H1 (cell line): ENCODE measurements at regions not wholly inside any gene's neighbourhood (a gene's known extent, or its start where the extent isn't known, plus 50 kb on each side); places are given as distances from the start of the nearest gene placed in this dataset.
A peak's percentile ranks its signal among the peaks of the same experiment; 100 is the strongest.

ENCODE experiments used
- CTCF ChIA-PET: fragments of 300-600 bp; sonication (Branson Sonifier 250); formaldehyde crosslinking; loops from one replicate; lab custom pipeline; 2021; ENCODE audit not compliant: partially characterized antibody; lab: Charles Lee
- POLR2A ChIA-PET: fragments of 300-600 bp; sonication (Branson Sonifier 250); formaldehyde crosslinking; loops from one replicate; lab custom pipeline; 2021; ENCODE audit warnings: inconsistent platforms; ENCODE audit not compliant: partially characterized antibody; lab: Charles Lee
- DNase-seq, 2 experiments: peaks; one replicate each; pipeline versions ENCODE4 v3.0.0 to v3.0.0-alpha.2; 2010 to 2022; ENCODE audit warnings: low spot score in 2 of 2, low read depth in 1 of 2, mixed read lengths in 1 of 2
- FAIRE-seq: peaks from 2 replicates; lab custom pipeline; 2011; peaks lifted over from hg19 to GRCh38; lab: Jason Lieb, UNC
- H2AFZ ChIP-seq: 2 replicates; pipeline ENCODE4 v1.8.1; 2012; ENCODE audit warnings: low read length, inconsistent platforms
- H2AK5ac ChIP-seq: 2 replicates; pipeline ENCODE4 v1.6.1; 2013; ENCODE audit warnings: low read depth, low read length
- H2BK120ac ChIP-seq: replicated peaks from 2 replicates; pipeline ENCODE3; 2013; ENCODE audit warnings: low read depth, low read length, inconsistent platforms
- H2BK12ac ChIP-seq: 2 replicates; pipeline ENCODE4 v1.6.1; 2013; ENCODE audit warnings: low read depth, low read length
- H2BK15ac ChIP-seq: 2 replicates; pipeline ENCODE4 v1.6.1; 2013; ENCODE audit warnings: low read length
- H2BK20ac ChIP-seq: 2 replicates; pipeline ENCODE4 v1.6.1; 2013; ENCODE audit warnings: low read length
- H2BK5ac ChIP-seq: 2 replicates; pipeline ENCODE4 v1.6.1; 2013; ENCODE audit warnings: low read depth, low read length
- H3K14ac ChIP-seq: 2 replicates; pipeline ENCODE4 v1.6.1; 2013; ENCODE audit warnings: inconsistent platforms; ENCODE audit not compliant: insufficient read length
- H3K18ac ChIP-seq: 2 replicates; pipeline ENCODE4 v1.6.1; 2013; ENCODE audit warnings: low read length; ENCODE audit errors: extremely low read depth
- H3K23ac ChIP-seq: 2 replicates; pipeline ENCODE4 v1.6.1; 2013; ENCODE audit warnings: inconsistent platforms; ENCODE audit not compliant: insufficient read length
- H3K23me2 ChIP-seq: 2 replicates; pipeline ENCODE4 v1.6.1; 2013; ENCODE audit warnings: low read depth, low read length
- H3K27ac ChIP-seq: 2 replicates; pipeline ENCODE4 v1.6.1; 2011; ENCODE audit warnings: low read depth, low read length, inconsistent platforms
- H3K27me3 ChIP-seq, 4 experiments: replicated peaks in 1 of 4; 1 replicate in 1 of 4; 2 replicates in 3 of 4; pipeline versions ENCODE4 v1.6.1 to v1.8.1; 2011 to 2013; ENCODE audit warnings: low read length in 3 of 4, mild to moderate bottlenecking in 3 of 4, inconsistent platforms in 2 of 4, mixed read lengths in 2 of 4, moderate library complexity in 1 of 4; ENCODE audit not compliant: control insufficient read depth in 3 of 4, insufficient read depth in 3 of 4; ENCODE audit errors: extremely low read depth in 1 of 4
- H3K36me3 ChIP-seq, 4 experiments: 2 replicates each; pipeline versions ENCODE4 v1.6.1 to v1.8.1; 2011 to 2013; ENCODE audit warnings: mild to moderate bottlenecking in 4 of 4, low read length in 3 of 4, moderate library complexity in 2 of 4, control low read depth in 1 of 4, inconsistent platforms in 1 of 4; ENCODE audit not compliant: insufficient read depth in 4 of 4, control insufficient read depth in 2 of 4
- H3K4ac ChIP-seq: replicated peaks from 2 replicates; pipeline ENCODE3; 2013; ENCODE audit warnings: low read length, low read depth, mixed read lengths, inconsistent platforms; ENCODE audit not compliant: insufficient read length
- H3K4me1 ChIP-seq, 4 experiments: replicated peaks in 1 of 4; 1 replicate in 1 of 4; 2 replicates in 3 of 4; pipeline versions ENCODE4 v1.6.1 to v1.8.1; 2011 to 2013; ENCODE audit warnings: low read length in 3 of 4, inconsistent platforms in 2 of 4, mixed read lengths in 1 of 4; ENCODE audit not compliant: insufficient read depth in 4 of 4, control insufficient read depth in 3 of 4
- H3K4me2 ChIP-seq, 2 experiments: 2 replicates each; pipeline versions ENCODE4 v1.6.1 to v1.8.1; 2011 to 2013; ENCODE audit warnings: low read depth in 2 of 2, low read length in 2 of 2, control low read depth in 1 of 2, inconsistent platforms in 1 of 2, mild to moderate bottlenecking in 1 of 2; ENCODE audit not compliant: insufficient read depth in 1 of 2
- H3K4me3 ChIP-seq, 4 experiments: fragments of 200-600, 300-600 bp in 1 of 4; sonication (generic), shearing (Covaris generic), sonication (Bioruptor Twin) in 1 of 4; 2 replicates each; pipeline versions ENCODE4 v1.5.1 to v1.8.1; 2011 to 2016; ENCODE audit warnings: low read length in 4 of 4, low read depth in 3 of 4, control low read depth in 2 of 4, inconsistent platforms in 2 of 4, mild to moderate bottlenecking in 2 of 4, mixed read lengths in 1 of 4, moderate library complexity in 1 of 4; ENCODE audit not compliant: insufficient read depth in 2 of 4; ENCODE audit errors: extremely low read depth in 1 of 4
- H3K56ac ChIP-seq: replicated peaks from 2 replicates; pipeline ENCODE3; 2013; ENCODE audit warnings: low read depth, mild to moderate bottlenecking, mixed read lengths, low read length, inconsistent platforms; ENCODE audit not compliant: insufficient read length
- H3K79me1 ChIP-seq: 2 replicates; pipeline ENCODE4 v1.6.1; 2013; ENCODE audit warnings: low read depth, low read length, control low read depth
- H3K79me2 ChIP-seq, 2 experiments: 2 replicates each; pipeline versions ENCODE4 v1.6.1 to v1.8.1; 2012 to 2013; ENCODE audit warnings: low read length in 2 of 2, mild to moderate bottlenecking in 2 of 2, inconsistent platforms in 1 of 2; ENCODE audit not compliant: insufficient read depth in 2 of 2, control insufficient read depth in 1 of 2
- H3K9ac ChIP-seq, 4 experiments: replicated peaks in 1 of 4; 1 replicate in 1 of 4; 2 replicates in 3 of 4; pipeline versions ENCODE4 v1.6.1 to v1.8.1; 2011 to 2013; ENCODE audit warnings: low read depth in 3 of 4, low read length in 3 of 4, control low read depth in 2 of 4, mild to moderate bottlenecking in 2 of 4, moderate library complexity in 2 of 4, inconsistent platforms in 1 of 4; ENCODE audit errors: extremely low read depth in 1 of 4
- H3K9me3 ChIP-seq, 2 experiments: 2 replicates each; pipeline versions ENCODE4 v1.6.1 to v1.8.1; 2012 to 2013; ENCODE audit warnings: mild to moderate bottlenecking in 2 of 2, moderate library complexity in 2 of 2, control low read depth in 1 of 2, inconsistent platforms in 1 of 2, low read depth in 1 of 2, low read length in 1 of 2, mixed read lengths in 1 of 2; ENCODE audit not compliant: insufficient read depth in 2 of 2
- H4K20me1 ChIP-seq, 2 experiments: replicated peaks in 1 of 2; 2 replicates each; pipeline versions ENCODE3 to v1.8.1; 2011 to 2013; ENCODE audit warnings: inconsistent platforms in 2 of 2, low read length in 2 of 2, mild to moderate bottlenecking in 1 of 2; ENCODE audit not compliant: insufficient read depth in 2 of 2, control insufficient read depth in 1 of 2
- H4K5ac ChIP-seq: 2 replicates; pipeline ENCODE4 v1.6.1; 2013; ENCODE audit warnings: low read length, low read depth, mixed read lengths, inconsistent platforms; ENCODE audit not compliant: insufficient read length
- H4K8ac ChIP-seq: 2 replicates; pipeline ENCODE4 v1.8.0; 2013; ENCODE audit warnings: mild to moderate bottlenecking, moderate library complexity, low read length, inconsistent platforms; ENCODE audit not compliant: insufficient read depth; ENCODE audit errors: extremely low read depth
- H4K91ac ChIP-seq: replicated peaks from 2 replicates; pipeline ENCODE3; 2013; ENCODE audit warnings: low read length, mixed read lengths, inconsistent platforms; ENCODE audit not compliant: insufficient read length
- BCL11A ChIP-seq, 2 experiments: IDR thresholded peaks; one replicate each; pipeline ENCODE4 v1.6.1; 2011; ENCODE audit warnings: low read depth in 2 of 2, low read length in 2 of 2, mild to moderate bottlenecking in 2 of 2
- BRCA1 ChIP-seq: IDR thresholded peaks from 2 replicates; pipeline ENCODE4 v1.6.1; 2012; ENCODE audit warnings: low read depth, low read length, improper control_type of control experiment
- CEBPB ChIP-seq: IDR thresholded peaks from 2 replicates; pipeline ENCODE4 v1.6.1; 2012; ENCODE audit warnings: low read depth, low read length
- CHD1 ChIP-seq: IDR thresholded peaks from 2 replicates; pipeline ENCODE4 v1.6.1; 2012; ENCODE audit warnings: low read depth, low read length, improper control_type of control experiment
- CREB1 ChIP-seq: IDR thresholded peaks from 2 replicates; pipeline ENCODE4 v1.6.1; 2012; ENCODE audit warnings: inconsistent platforms
- EZH2 ChIP-seq: fragments of 200-600 bp; sonication (generic); IDR thresholded peaks from 2 replicates; pipeline ENCODE4 v1.7.1; 2012; ENCODE audit warnings: low read depth, mild to moderate bottlenecking, moderate library complexity, low read length, inconsistent platforms; ENCODE audit not compliant: severe bottlenecking
- HDAC6 ChIP-seq: IDR thresholded peaks from one replicate; pipeline ENCODE4 v1.7.1; 2012; ENCODE audit warnings: low read depth, mild to moderate bottlenecking, inconsistent platforms, low read length, moderate library complexity
- JUN ChIP-seq: IDR thresholded peaks from 2 replicates; pipeline ENCODE4 v1.6.1; 2011; ENCODE audit warnings: low read depth, mild to moderate bottlenecking, improper control_type of control experiment, low read length
- JUND ChIP-seq: IDR thresholded peaks from 2 replicates; pipeline ENCODE4 v1.6.1; 2011; ENCODE audit warnings: mild to moderate bottlenecking, improper control_type of control experiment, low read length
- NANOG ChIP-seq: IDR thresholded peaks from 2 replicates; pipeline ENCODE4 v1.6.1; 2011; ENCODE audit warnings: low read length, low read depth, mild to moderate bottlenecking, inconsistent platforms; ENCODE audit not compliant: insufficient read depth, poor library complexity, severe bottlenecking
- PHF8 ChIP-seq: fragments of 200-600 bp; sonication (generic); conservative IDR thresholded peaks from 2 replicates; pipeline ENCODE4 v1.7.1; 2012; ENCODE audit warnings: low read depth, mild to moderate bottlenecking, inconsistent platforms, low read length, moderate library complexity
- POLR2A ChIP-seq, 2 experiments: IDR thresholded peaks; 1 replicate in 1 of 2; 2 replicates in 1 of 2; pipeline ENCODE4 v1.6.1; 2011; ENCODE audit warnings: low read depth in 2 of 2, low read length in 2 of 2, mild to moderate bottlenecking in 2 of 2; ENCODE audit errors: control extremely low read depth in 1 of 2
- RAD21 ChIP-seq, 2 experiments: IDR thresholded peaks in 1 of 2; conservative IDR thresholded peaks in 1 of 2; 2 replicates each; pipeline ENCODE4 v1.6.1; 2011; ENCODE audit warnings: low read depth in 2 of 2, low read length in 2 of 2, improper control_type of control experiment in 1 of 2, inconsistent platforms in 1 of 2, mild to moderate bottlenecking in 1 of 2, moderate library complexity in 1 of 2
- SRF ChIP-seq: IDR thresholded peaks from 2 replicates; pipeline ENCODE4 v1.6.1; 2011; ENCODE audit warnings: mild to moderate bottlenecking, low read depth, low read length, moderate library complexity
- TAF7 ChIP-seq: optimal IDR thresholded peaks from 2 replicates; pipeline ENCODE3; 2011; ENCODE audit warnings: low read depth, mild to moderate bottlenecking, inconsistent platforms, low read length, moderate library complexity, borderline replicate concordance
- TCF12 ChIP-seq: IDR thresholded peaks from 2 replicates; pipeline ENCODE4 v1.6.1; 2011; ENCODE audit warnings: low read depth, mild to moderate bottlenecking, low read length
- WGBS, 2 experiments: shearing (Covaris generic) in 1 of 2; methylation state at CpG; one replicate each; pipeline versions ENCODE4 v1.1.6 to v1.1.7; 2013 to 2015; ENCODE audit warnings: low lambda C conversion rate in 2 of 2, mixed read lengths in 2 of 2, inconsistent platforms in 1 of 2, low coverage in 1 of 2, missing lambda C conversion rate in 1 of 2; ENCODE audit not compliant: insufficient replicate concordance in 2 of 2, insufficient coverage in 1 of 2, insufficient read length in 1 of 2; ENCODE audit errors: extremely low coverage in 1 of 2, missing lambda C conversion rate in 1 of 2; 5-methylcytosine and 5-hydroxymethylcytosine counted together

DNA sequence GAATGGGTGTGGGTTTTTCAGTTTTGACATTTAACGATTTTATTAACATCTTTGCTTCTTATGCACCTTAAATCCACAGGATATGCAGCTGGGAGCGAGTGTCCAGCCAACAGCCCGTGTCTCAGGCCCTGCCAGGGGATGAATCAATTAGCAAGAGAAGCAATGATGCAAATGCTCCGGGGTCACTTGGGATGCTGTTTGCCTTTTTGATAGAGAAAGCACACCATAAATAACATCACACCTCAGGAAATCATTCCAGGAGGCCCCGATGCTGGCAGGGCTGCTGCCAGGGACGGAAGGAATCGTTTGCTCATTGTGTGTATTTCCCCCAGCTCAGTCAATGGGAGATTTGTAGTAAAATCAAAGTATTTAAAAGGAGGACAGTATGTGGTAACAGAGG, 394.0 kb upstream of the HNRNPA3 start:
- H4K5ac ChIP-seq, result no peak overlapping the region
- no peaks in the 10 kb centered on the region; a peak in 1 of 7 replicates for H3K27me3 ChIP-seq
- no peak overlapping the region for H3K9ac ChIP-seq
- POLR2A ChIA-PET, result no interaction called here
- peaks cover 5 to 21% (median 15%) of the 10 kb centered on the region in 4 experiments; a peak in 5 of 7 replicates for H3K4me1 ChIP-seq
- no peak overlapping the region for H3K27ac ChIP-seq
- no peak overlapping the region for H3K18ac ChIP-seq
- H3K23me2 ChIP-seq, result no peaks in the 10 kb centered on the region; the same call in 1 of the 2 replicates
- H3K56ac ChIP-seq, result no peak overlapping the region
- no peaks in the 10 kb centered on the region for H4K20me1 ChIP-seq
- no peak overlapping the region for H3K4ac ChIP-seq
- H3K23ac ChIP-seq, result no peak overlapping the region
- 50% methylated on average over 7 of the region's 7 CpGs; no CpG with 5 or more reads in 1 of the 2 experiments for WGBS, 2 experiments
- no peaks in the 10 kb centered on the region for H3K79me1 ChIP-seq
- H2BK120ac ChIP-seq, result peak overlapping the region; percentile 50
- no peaks in the 10 kb centered on the region for H3K79me2 ChIP-seq
- no peak overlapping the region; a peak in 1 of 8 replicates for H3K4me3 ChIP-seq
- H3K4me2 ChIP-seq, result 0 out of 4 replicates have a peak overlapping the region, but pooled peaks have one; percentile 3 to 16
- CTCF ChIA-PET, result interaction anchor here (1.1 to 4.6 kb wide), 9 partner anchors 9 to 945 kb away, joined by 3 to 29 read pairs (median 8); no protein-coding TSS in a partner anchor
- no peak overlapping the region for H2BK20ac ChIP-seq
- no peak overlapping the region for H2BK12ac ChIP-seq
- H2BK15ac ChIP-seq, result no peak overlapping the region
- H3K36me3 ChIP-seq, result no peaks in the 10 kb centered on the region
- no peak overlapping the region for H4K8ac ChIP-seq
- H2AK5ac ChIP-seq, result no peak overlapping the region
- no peak overlapping the region for H2AFZ ChIP-seq
- H3K14ac ChIP-seq, result no peak overlapping the region
- H3K9me3 ChIP-seq, result no peaks in the 10 kb centered on the region
- TF ChIP-seq CREB1 (no peak), EZH2 (no peak), RAD21 (IDR thresholded peaks at IDR 0.05 in 1 of 2, conservative IDR thresholded peaks at IDR 0.05 in 1 of 2; ENCODE audit: low read depth in 2 of 2, low read length in 2 of 2) (no peak), SRF (no peak), TAF7 (no peak), NANOG (no peak), BRCA1 (no peak), POLR2A (IDR thresholded peaks at IDR 0.05; ENCODE audit: control extremely low read depth in 1 of 2, low read depth in 2 of 2, low read length in 2 of 2) (no peak), JUN (no peak), CHD1 (no peak), BCL11A (IDR thresholded peaks at IDR 0.05; ENCODE audit: low read depth in 2 of 2, low read length in 2 of 2) (no peak), TCF12 (no peak), PHF8 (no peak), CEBPB (no peak), JUND (no peak), HDAC6 (no peak)
- DNase-seq (no peak), FAIRE-seq (no peak)
- no peak overlapping the region for H2BK5ac ChIP-seq
- no peak overlapping the region for H4K91ac ChIP-seq
